H1 (cell line): ENCODE measurements at regions not wholly inside any gene's neighbourhood (a gene's known extent, or its start where the extent isn't known, plus 50 kb on each side); places are given as distances from the start of the nearest gene placed in this dataset.
A peak's percentile ranks its signal among the peaks of the same experiment; 100 is the strongest.

Experiments
- CTCF ChIA-PET: fragments of 300-600 bp; sonication (Branson Sonifier 250); formaldehyde crosslinking; loops from one replicate; lab custom pipeline; 2021; ENCODE audit not compliant: partially characterized antibody; lab: Charles Lee
- POLR2A ChIA-PET: fragments of 300-600 bp; sonication (Branson Sonifier 250); formaldehyde crosslinking; loops from one replicate; lab custom pipeline; 2021; ENCODE audit warnings: inconsistent platforms; ENCODE audit not compliant: partially characterized antibody; lab: Charles Lee
- DNase-seq, 2 experiments: peaks; one replicate each; pipeline versions ENCODE4 v3.0.0 to v3.0.0-alpha.2; 2010 to 2022; ENCODE audit warnings: low spot score in 2 of 2, low read depth in 1 of 2, mixed read lengths in 1 of 2
- FAIRE-seq: peaks from 2 replicates; lab custom pipeline; 2011; peaks lifted over from hg19 to GRCh38; lab: Jason Lieb, UNC
- H2AFZ ChIP-seq: 2 replicates; pipeline ENCODE4 v1.8.1; 2012; ENCODE audit warnings: low read length, inconsistent platforms
- H2AK5ac ChIP-seq: 2 replicates; pipeline ENCODE4 v1.6.1; 2013; ENCODE audit warnings: low read depth, low read length
- H2BK120ac ChIP-seq: replicated peaks from 2 replicates; pipeline ENCODE3; 2013; ENCODE audit warnings: low read depth, low read length, inconsistent platforms
- H2BK12ac ChIP-seq: 2 replicates; pipeline ENCODE4 v1.6.1; 2013; ENCODE audit warnings: low read depth, low read length
- H2BK15ac ChIP-seq: 2 replicates; pipeline ENCODE4 v1.6.1; 2013; ENCODE audit warnings: low read length
- H2BK20ac ChIP-seq: 2 replicates; pipeline ENCODE4 v1.6.1; 2013; ENCODE audit warnings: low read length
- H2BK5ac ChIP-seq: 2 replicates; pipeline ENCODE4 v1.6.1; 2013; ENCODE audit warnings: low read depth, low read length
- H3K14ac ChIP-seq: 2 replicates; pipeline ENCODE4 v1.6.1; 2013; ENCODE audit warnings: inconsistent platforms; ENCODE audit not compliant: insufficient read length
- H3K18ac ChIP-seq: 2 replicates; pipeline ENCODE4 v1.6.1; 2013; ENCODE audit warnings: low read length; ENCODE audit errors: extremely low read depth
- H3K23ac ChIP-seq: 2 replicates; pipeline ENCODE4 v1.6.1; 2013; ENCODE audit warnings: inconsistent platforms; ENCODE audit not compliant: insufficient read length
- H3K23me2 ChIP-seq: 2 replicates; pipeline ENCODE4 v1.6.1; 2013; ENCODE audit warnings: low read depth, low read length
- H3K27ac ChIP-seq: 2 replicates; pipeline ENCODE4 v1.6.1; 2011; ENCODE audit warnings: low read depth, low read length, inconsistent platforms
- H3K27me3 ChIP-seq, 4 experiments: replicated peaks in 1 of 4; 1 replicate in 1 of 4; 2 replicates in 3 of 4; pipeline versions ENCODE4 v1.6.1 to v1.8.1; 2011 to 2013; ENCODE audit warnings: low read length in 3 of 4, mild to moderate bottlenecking in 3 of 4, inconsistent platforms in 2 of 4, mixed read lengths in 2 of 4, moderate library complexity in 1 of 4; ENCODE audit not compliant: control insufficient read depth in 3 of 4, insufficient read depth in 3 of 4; ENCODE audit errors: extremely low read depth in 1 of 4
- H3K36me3 ChIP-seq, 4 experiments: 2 replicates each; pipeline versions ENCODE4 v1.6.1 to v1.8.1; 2011 to 2013; ENCODE audit warnings: mild to moderate bottlenecking in 4 of 4, low read length in 3 of 4, moderate library complexity in 2 of 4, control low read depth in 1 of 4, inconsistent platforms in 1 of 4; ENCODE audit not compliant: insufficient read depth in 4 of 4, control insufficient read depth in 2 of 4
- H3K4ac ChIP-seq: replicated peaks from 2 replicates; pipeline ENCODE3; 2013; ENCODE audit warnings: low read length, low read depth, mixed read lengths, inconsistent platforms; ENCODE audit not compliant: insufficient read length
- H3K4me1 ChIP-seq, 4 experiments: replicated peaks in 1 of 4; 1 replicate in 1 of 4; 2 replicates in 3 of 4; pipeline versions ENCODE4 v1.6.1 to v1.8.1; 2011 to 2013; ENCODE audit warnings: low read length in 3 of 4, inconsistent platforms in 2 of 4, mixed read lengths in 1 of 4; ENCODE audit not compliant: insufficient read depth in 4 of 4, control insufficient read depth in 3 of 4
- H3K4me2 ChIP-seq, 2 experiments: 2 replicates each; pipeline versions ENCODE4 v1.6.1 to v1.8.1; 2011 to 2013; ENCODE audit warnings: low read depth in 2 of 2, low read length in 2 of 2, control low read depth in 1 of 2, inconsistent platforms in 1 of 2, mild to moderate bottlenecking in 1 of 2; ENCODE audit not compliant: insufficient read depth in 1 of 2
- H3K4me3 ChIP-seq, 4 experiments: fragments of 200-600, 300-600 bp in 1 of 4; sonication (generic), shearing (Covaris generic), sonication (Bioruptor Twin) in 1 of 4; 2 replicates each; pipeline versions ENCODE4 v1.5.1 to v1.8.1; 2011 to 2016; ENCODE audit warnings: low read length in 4 of 4, low read depth in 3 of 4, control low read depth in 2 of 4, inconsistent platforms in 2 of 4, mild to moderate bottlenecking in 2 of 4, mixed read lengths in 1 of 4, moderate library complexity in 1 of 4; ENCODE audit not compliant: insufficient read depth in 2 of 4; ENCODE audit errors: extremely low read depth in 1 of 4
- H3K56ac ChIP-seq: replicated peaks from 2 replicates; pipeline ENCODE3; 2013; ENCODE audit warnings: low read depth, mild to moderate bottlenecking, mixed read lengths, low read length, inconsistent platforms; ENCODE audit not compliant: insufficient read length
- H3K79me1 ChIP-seq: 2 replicates; pipeline ENCODE4 v1.6.1; 2013; ENCODE audit warnings: low read depth, low read length, control low read depth
- H3K79me2 ChIP-seq, 2 experiments: 2 replicates each; pipeline versions ENCODE4 v1.6.1 to v1.8.1; 2012 to 2013; ENCODE audit warnings: low read length in 2 of 2, mild to moderate bottlenecking in 2 of 2, inconsistent platforms in 1 of 2; ENCODE audit not compliant: insufficient read depth in 2 of 2, control insufficient read depth in 1 of 2
- H3K9ac ChIP-seq, 4 experiments: replicated peaks in 1 of 4; 1 replicate in 1 of 4; 2 replicates in 3 of 4; pipeline versions ENCODE4 v1.6.1 to v1.8.1; 2011 to 2013; ENCODE audit warnings: low read depth in 3 of 4, low read length in 3 of 4, control low read depth in 2 of 4, mild to moderate bottlenecking in 2 of 4, moderate library complexity in 2 of 4, inconsistent platforms in 1 of 4; ENCODE audit errors: extremely low read depth in 1 of 4
- H3K9me3 ChIP-seq, 2 experiments: 2 replicates each; pipeline versions ENCODE4 v1.6.1 to v1.8.1; 2012 to 2013; ENCODE audit warnings: mild to moderate bottlenecking in 2 of 2, moderate library complexity in 2 of 2, control low read depth in 1 of 2, inconsistent platforms in 1 of 2, low read depth in 1 of 2, low read length in 1 of 2, mixed read lengths in 1 of 2; ENCODE audit not compliant: insufficient read depth in 2 of 2
- H4K20me1 ChIP-seq, 2 experiments: replicated peaks in 1 of 2; 2 replicates each; pipeline versions ENCODE3 to v1.8.1; 2011 to 2013; ENCODE audit warnings: inconsistent platforms in 2 of 2, low read length in 2 of 2, mild to moderate bottlenecking in 1 of 2; ENCODE audit not compliant: insufficient read depth in 2 of 2, control insufficient read depth in 1 of 2
- H4K5ac ChIP-seq: 2 replicates; pipeline ENCODE4 v1.6.1; 2013; ENCODE audit warnings: low read length, low read depth, mixed read lengths, inconsistent platforms; ENCODE audit not compliant: insufficient read length
- H4K8ac ChIP-seq: 2 replicates; pipeline ENCODE4 v1.8.0; 2013; ENCODE audit warnings: mild to moderate bottlenecking, moderate library complexity, low read length, inconsistent platforms; ENCODE audit not compliant: insufficient read depth; ENCODE audit errors: extremely low read depth
- H4K91ac ChIP-seq: replicated peaks from 2 replicates; pipeline ENCODE3; 2013; ENCODE audit warnings: low read length, mixed read lengths, inconsistent platforms; ENCODE audit not compliant: insufficient read length
- CTCF ChIP-seq, 3 experiments: IDR thresholded peaks; 1 replicate in 2 of 3; 2 replicates in 1 of 3; pipeline versions ENCODE4 v1.5.1 to v1.6.1; 2011; ENCODE audit warnings: low read length in 3 of 3, mild to moderate bottlenecking in 3 of 3, inconsistent platforms in 2 of 3, low read depth in 1 of 3, moderate library complexity in 1 of 3; ENCODE audit not compliant: insufficient read depth in 1 of 3; ENCODE audit errors: control extremely low read depth in 1 of 3
- JUND ChIP-seq: IDR thresholded peaks from 2 replicates; pipeline ENCODE4 v1.6.1; 2011; ENCODE audit warnings: mild to moderate bottlenecking, improper control_type of control experiment, low read length
- KDM4A ChIP-seq: IDR thresholded peaks from one replicate; pipeline ENCODE4 v1.7.1; 2012; ENCODE audit warnings: low read depth, mild to moderate bottlenecking, moderate library complexity, low read length, inconsistent platforms; ENCODE audit not compliant: severe bottlenecking
- POLR2A ChIP-seq, 2 experiments: IDR thresholded peaks; 1 replicate in 1 of 2; 2 replicates in 1 of 2; pipeline ENCODE4 v1.6.1; 2011; ENCODE audit warnings: low read depth in 2 of 2, low read length in 2 of 2, mild to moderate bottlenecking in 2 of 2; ENCODE audit errors: control extremely low read depth in 1 of 2
- POLR2AphosphoS5 ChIP-seq: IDR thresholded peaks from 2 replicates; pipeline ENCODE4 v1.6.1; 2011; ENCODE audit warnings: low read depth, low read length
- RAD21 ChIP-seq, 2 experiments: IDR thresholded peaks in 1 of 2; conservative IDR thresholded peaks in 1 of 2; 2 replicates each; pipeline ENCODE4 v1.6.1; 2011; ENCODE audit warnings: low read depth in 2 of 2, low read length in 2 of 2, improper control_type of control experiment in 1 of 2, inconsistent platforms in 1 of 2, mild to moderate bottlenecking in 1 of 2, moderate library complexity in 1 of 2
- RNF2 ChIP-seq: fragments of 200-900, 300-1000 bp; sonication (generic); IDR thresholded peaks from 2 replicates; pipeline ENCODE4 v1.7.1; 2016; ENCODE audit warnings: borderline replicate concordance, low read depth, mild to moderate bottlenecking, antibody characterized with exemption, low read length; ENCODE audit not compliant: poor library complexity, severe bottlenecking; ENCODE audit errors: missing control alignments
- SP2 ChIP-seq: IDR thresholded peaks from 2 replicates; pipeline ENCODE4 v1.6.1; 2012; ENCODE audit warnings: mild to moderate bottlenecking, low read length, inconsistent platforms
- ZNF274 ChIP-seq: IDR thresholded peaks from 2 replicates; pipeline ENCODE4 v1.7.0; 2012; ENCODE audit warnings: low read length, borderline replicate concordance; ENCODE audit errors: extremely low read depth
- WGBS, 2 experiments: shearing (Covaris generic) in 1 of 2; methylation state at CpG; one replicate each; pipeline versions ENCODE4 v1.1.6 to v1.1.7; 2013 to 2015; ENCODE audit warnings: low lambda C conversion rate in 2 of 2, mixed read lengths in 2 of 2, inconsistent platforms in 1 of 2, low coverage in 1 of 2, missing lambda C conversion rate in 1 of 2; ENCODE audit not compliant: insufficient replicate concordance in 2 of 2, insufficient coverage in 1 of 2, insufficient read length in 1 of 2; ENCODE audit errors: extremely low coverage in 1 of 2, missing lambda C conversion rate in 1 of 2; 5-methylcytosine and 5-hydroxymethylcytosine counted together

GRCh38 chr1:87495147-87495546, 166.5 kb downstream of the LMO4 start:
- no peaks in the 10 kb centered on the region for H3K36me3 ChIP-seq
- no peak overlapping the region for H3K4me3 ChIP-seq
- H3K4me2 ChIP-seq: no peak overlapping the region
- no peak overlapping the region for H2BK5ac ChIP-seq
- no peak overlapping the region for H3K4ac ChIP-seq
- no peak overlapping the region for H3K23ac ChIP-seq
- H2AFZ ChIP-seq: no peak overlapping the region
- TF ChIP-seq RNF2 (no peak), POLR2AphosphoS5 (no peak), SP2 (no peak), RAD21 (IDR thresholded peaks at IDR 0.05 in 1 of 2, conservative IDR thresholded peaks at IDR 0.05 in 1 of 2; ENCODE audit: low read depth in 2 of 2, low read length in 2 of 2) (peak; percentile 44 to 49), CTCF (IDR thresholded peaks at IDR 0.05; ENCODE audit: control extremely low read depth in 1 of 3, insufficient read depth in 1 of 3, low read depth in 1 of 3, low read length in 3 of 3) (peak in 1 of 3 experiments; percentile 3; a peak in 2 of 4 replicates), POLR2A (IDR thresholded peaks at IDR 0.05; ENCODE audit: control extremely low read depth in 1 of 2, low read depth in 2 of 2, low read length in 2 of 2) (no peak), JUND (no peak), ZNF274 (no peak), KDM4A (no peak)
- H3K9me3 ChIP-seq: no peaks in the 10 kb centered on the region
- ChIA-PET POLR2A (no interaction called here), CTCF (interaction anchor here (0.6 to 1.8 kb wide), 6 partner anchors 9 to 747 kb away, joined by 3 to 6 read pairs (median 4); no protein-coding TSS in a partner anchor)
- WGBS, 2 experiments: 81% methylated on average over 3 of the region's 3 CpGs; no CpG with 5 or more reads in 1 of the 2 experiments
- H3K79me2 ChIP-seq: no peaks in the 10 kb centered on the region
- no peaks in the 10 kb centered on the region for H3K79me1 ChIP-seq
- H4K8ac ChIP-seq: no peak overlapping the region
- H4K20me1 ChIP-seq: no peaks in the 10 kb centered on the region
- DNase-seq: no peak
- no peaks in the 10 kb centered on the region for H3K4me1 ChIP-seq
- no peak overlapping the region for H4K5ac ChIP-seq
- H2BK120ac ChIP-seq: no peak overlapping the region
- no peak overlapping the region for H4K91ac ChIP-seq
- H2BK15ac ChIP-seq: no peak overlapping the region
- H3K27me3 ChIP-seq: no peaks in the 10 kb centered on the region
- H2AK5ac ChIP-seq: no peak overlapping the region
- H3K27ac ChIP-seq: no peak overlapping the region
- H3K23me2 ChIP-seq: no peaks in the 10 kb centered on the region
- no peak overlapping the region for H3K18ac ChIP-seq
- no peak for FAIRE-seq
- no peak overlapping the region for H2BK12ac ChIP-seq
- no peak overlapping the region for H3K14ac ChIP-seq
- H2BK20ac ChIP-seq: no peak overlapping the region
- H3K9ac ChIP-seq: no peak overlapping the region
- no peak overlapping the region for H3K56ac ChIP-seq
